Testis (tissue), 2 donors: ENCODE measurements at regions not wholly inside any gene's neighbourhood (a gene's known extent, or its start where the extent isn't known, plus 50 kb on each side); places are given as distances from the start of the nearest gene placed in this dataset.
"Not testable (repeated sequence)": the region's sequence is repeated elsewhere in the genome, so short reads cannot be mapped to it uniquely, and the experiment has no call there.

Experiments
- CTCF ChIP-seq, 3 experiments: fragments of 450-650 bp in 2 of 3; fragments of 200-600 bp in 1 of 3; sonication (generic) in 1 of 3; IDR thresholded peaks; one replicate each; pipeline ENCODE4 v1.5.1; 2016 to 2019; ENCODE audit warnings: antibody characterized with exemption in 3 of 3, mild to moderate bottlenecking in 2 of 3, moderate library complexity in 1 of 3
- POLR2A ChIP-seq: fragments of 450-650 bp; IDR thresholded peaks from one replicate; pipeline ENCODE4 v1.6.1; 2017; ENCODE audit warnings: antibody characterized with exemption, mild to moderate bottlenecking, moderate library complexity

DNA sequence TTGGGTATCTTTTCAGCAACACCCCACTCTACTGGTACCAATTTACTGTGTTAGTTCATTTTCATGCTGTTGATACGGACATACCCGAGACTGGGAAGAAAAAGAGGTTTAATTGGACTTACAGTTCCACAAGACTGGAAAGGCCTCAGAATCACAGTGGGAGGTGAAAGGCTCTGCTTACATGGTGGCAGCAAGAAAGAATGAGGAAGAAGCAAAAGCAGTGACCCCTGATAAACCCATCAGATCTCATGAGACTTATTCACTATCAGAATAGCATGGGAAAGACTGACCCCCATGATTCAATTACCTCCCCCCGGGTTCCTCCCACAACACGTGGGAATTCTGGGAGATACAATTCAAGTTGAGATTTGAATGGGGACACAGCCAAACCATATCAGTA lies 473.1 kb downstream of the RNF144A start:
- TF ChIP-seq CTCF (IDR thresholded peaks at IDR 0.05); POLR2A: not testable (repeated sequence)
